IMR-90 (cell line): ENCODE measurements at regions not wholly inside any gene's neighbourhood (a gene's known extent, or its start where the extent isn't known, plus 50 kb on each side); places are given as distances from the start of the nearest gene placed in this dataset.

Experiments used
- ATAC-seq: fragments of 200-7000 bp; cut with Tn5 transposase; 2 replicates; pipeline ENCODE4 v1.9.1; 2020; ENCODE audit warnings: low read depth, mild to moderate bottlenecking, moderate library complexity
- BruUV-seq: library from RNA; stranded (reverse); fragments of 400-500 nt; replicated peaks from 2 replicates; lab custom pipeline; 2021; lab: Mats Ljungman, UMichigan
- CTCF ChIA-PET: fragments of 300-600 bp; formaldehyde crosslinking; extraction: SDS; loops from one replicate; lab custom pipeline; 2021; ENCODE audit warnings: antibody characterized with exemption; lab: Yijun Ruan, JAX
- POLR2A ChIA-PET: fragments of 300-600 bp; sonication (Branson Sonifier 250); formaldehyde crosslinking; loops from one replicate; lab custom pipeline; 2022; ENCODE audit warnings: antibody characterized with exemption; ENCODE audit not compliant: unreplicated experiment; lab: Charles Lee
- DNase-seq: peaks from one replicate; pipeline ENCODE4 v3.0.0; 2013
- H2AFZ ChIP-seq: replicated peaks from 2 replicates; pipeline ENCODE3; 2013; ENCODE audit warnings: low read length, mild to moderate bottlenecking; ENCODE audit not compliant: poor library complexity
- H2AK5ac ChIP-seq: 2 replicates; pipeline ENCODE4 v1.6.1; 2013; ENCODE audit warnings: low read depth, low read length, inconsistent platforms
- H2AK9ac ChIP-seq: replicated peaks from 2 replicates; pipeline ENCODE3; 2013; ENCODE audit warnings: mild to moderate bottlenecking, low read depth, low read length, moderate library complexity; ENCODE audit not compliant: poor library complexity
- H2BK120ac ChIP-seq: 2 replicates; pipeline ENCODE4 v1.6.1; 2013; ENCODE audit warnings: low read depth, low read length, inconsistent platforms
- H2BK15ac ChIP-seq: 3 replicates; pipeline ENCODE4 v1.6.1; 2013; ENCODE audit warnings: low read depth, low read length, inconsistent platforms
- H2BK20ac ChIP-seq: 2 replicates; pipeline ENCODE4 v1.6.1; 2013; ENCODE audit warnings: low read depth, mild to moderate bottlenecking, inconsistent platforms, low read length, moderate library complexity
- H2BK5ac ChIP-seq: 2 replicates; pipeline ENCODE4 v1.6.1; 2013; ENCODE audit warnings: mild to moderate bottlenecking, low read depth, low read length, inconsistent platforms; ENCODE audit not compliant: poor library complexity, severe bottlenecking
- H3K14ac ChIP-seq: replicated peaks from 2 replicates; pipeline ENCODE4 v1.6.1; 2013; ENCODE audit warnings: low read depth, low read length, inconsistent platforms
- H3K18ac ChIP-seq: 2 replicates; pipeline ENCODE4 v1.6.1; 2013; ENCODE audit warnings: low read depth, low read length, control low read depth
- H3K23ac ChIP-seq: 2 replicates; pipeline ENCODE4 v1.6.1; 2013; ENCODE audit warnings: low read depth, low read length, inconsistent platforms
- H3K27ac ChIP-seq: 2 replicates; pipeline ENCODE4 v1.5.1; 2013; ENCODE audit warnings: mild to moderate bottlenecking, control low read depth, low read length; ENCODE audit not compliant: insufficient read depth
- H3K27me3 ChIP-seq: 2 replicates; pipeline ENCODE4 v1.6.1; 2013; ENCODE audit warnings: low read length; ENCODE audit not compliant: control insufficient read depth, insufficient read depth
- H3K36me3 ChIP-seq: 2 replicates; pipeline ENCODE4 v1.6.1; 2013; ENCODE audit warnings: low read length, mixed read lengths; ENCODE audit not compliant: control insufficient read depth, insufficient read depth
- H3K4ac ChIP-seq: 2 replicates; pipeline ENCODE4 v1.6.1; 2013; ENCODE audit warnings: low read depth, low read length, inconsistent platforms
- H3K4me1 ChIP-seq: 2 replicates; pipeline ENCODE4 v1.6.1; 2013; ENCODE audit warnings: low read length, mixed read lengths; ENCODE audit not compliant: control insufficient read depth, insufficient read depth
- H3K4me2 ChIP-seq: 2 replicates; pipeline ENCODE4 v1.6.1; 2013; ENCODE audit warnings: low read depth, mild to moderate bottlenecking, control low read depth, low read length, moderate library complexity
- H3K4me3 ChIP-seq: 2 replicates; pipeline ENCODE4 v1.5.1; 2013; ENCODE audit warnings: low read depth, mild to moderate bottlenecking, control low read depth, low read length, moderate library complexity; ENCODE audit not compliant: insufficient read depth
- H3K56ac ChIP-seq: 2 replicates; pipeline ENCODE4 v1.6.1; 2013; ENCODE audit warnings: low read length, inconsistent platforms; ENCODE audit not compliant: insufficient read depth; ENCODE audit errors: extremely low read depth
- H3K79me1 ChIP-seq, 2 experiments: 2 replicates each; pipeline ENCODE4 v1.6.1; 2013; ENCODE audit warnings: low read length in 2 of 2, inconsistent platforms in 1 of 2, low read depth in 1 of 2
- H3K9ac ChIP-seq: 2 replicates; pipeline ENCODE4 v1.6.1; 2013; ENCODE audit warnings: low read depth, low read length, control low read depth
- H3K9me1 ChIP-seq: 2 replicates; pipeline ENCODE4 v1.6.1; 2013; ENCODE audit warnings: low read length, inconsistent platforms; ENCODE audit not compliant: insufficient read depth
- H3K9me3 ChIP-seq: 2 replicates; pipeline ENCODE4 v1.6.1; 2013; ENCODE audit warnings: low read length; ENCODE audit not compliant: control insufficient read depth, insufficient read depth
- H4K20me1 ChIP-seq: 2 replicates; pipeline ENCODE4 v1.6.1; 2013; ENCODE audit warnings: low read length, inconsistent platforms; ENCODE audit not compliant: insufficient read depth
- H4K5ac ChIP-seq: 2 replicates; pipeline ENCODE4 v1.6.1; 2013; ENCODE audit warnings: mild to moderate bottlenecking, low read depth, low read length, control low read depth
- H4K8ac ChIP-seq, 2 experiments: 2 replicates each; pipeline ENCODE4 v1.6.1; 2013; ENCODE audit warnings: low read depth in 2 of 2, low read length in 2 of 2, control low read depth in 1 of 2, inconsistent platforms in 1 of 2
- H4K91ac ChIP-seq: 2 replicates; pipeline ENCODE4 v1.6.1; 2013; ENCODE audit warnings: low read depth, low read length, inconsistent platforms; ENCODE audit not compliant: insufficient read depth
- RAD21 ChIP-seq: IDR thresholded peaks from 2 replicates; pipeline ENCODE4 v1.6.1; 2012; ENCODE audit warnings: low read length, improper control_type of control experiment
- WGBS, 2 experiments: methylation state at CpG; one replicate each; pipeline versions ENCODE4 v1.1.5 to v1.1.7; 2013; ENCODE audit warnings: missing lambda C conversion rate in 2 of 2; ENCODE audit not compliant: insufficient read length in 1 of 2; ENCODE audit errors: extremely low coverage in 2 of 2; 5-methylcytosine and 5-hydroxymethylcytosine counted together
- dilution Hi-C: fragments of 300-500 bp; cut with HindIII; formaldehyde crosslinking; loops from one replicate; pipeline ENCODE4 v1.14.3; 2018; ENCODE audit warnings: low sequenced_read_pairs; ENCODE audit not compliant: unreplicated experiment
- in situ Hi-C: fragments of 300-500 bp; cut with MboI; formaldehyde crosslinking; loops from 3 replicates; pipeline ENCODE4 v1.14.3; 2019; ENCODE audit warnings: low sequenced_read_pairs, inconsistent platforms, mixed read lengths
- intact Hi-C: fragments of 100-400 bp; cut with micrococcal nuclease; formaldehyde crosslinking; loops from 2 replicates; pipeline ENCODE4 v1.10.0; 2022

DNA sequence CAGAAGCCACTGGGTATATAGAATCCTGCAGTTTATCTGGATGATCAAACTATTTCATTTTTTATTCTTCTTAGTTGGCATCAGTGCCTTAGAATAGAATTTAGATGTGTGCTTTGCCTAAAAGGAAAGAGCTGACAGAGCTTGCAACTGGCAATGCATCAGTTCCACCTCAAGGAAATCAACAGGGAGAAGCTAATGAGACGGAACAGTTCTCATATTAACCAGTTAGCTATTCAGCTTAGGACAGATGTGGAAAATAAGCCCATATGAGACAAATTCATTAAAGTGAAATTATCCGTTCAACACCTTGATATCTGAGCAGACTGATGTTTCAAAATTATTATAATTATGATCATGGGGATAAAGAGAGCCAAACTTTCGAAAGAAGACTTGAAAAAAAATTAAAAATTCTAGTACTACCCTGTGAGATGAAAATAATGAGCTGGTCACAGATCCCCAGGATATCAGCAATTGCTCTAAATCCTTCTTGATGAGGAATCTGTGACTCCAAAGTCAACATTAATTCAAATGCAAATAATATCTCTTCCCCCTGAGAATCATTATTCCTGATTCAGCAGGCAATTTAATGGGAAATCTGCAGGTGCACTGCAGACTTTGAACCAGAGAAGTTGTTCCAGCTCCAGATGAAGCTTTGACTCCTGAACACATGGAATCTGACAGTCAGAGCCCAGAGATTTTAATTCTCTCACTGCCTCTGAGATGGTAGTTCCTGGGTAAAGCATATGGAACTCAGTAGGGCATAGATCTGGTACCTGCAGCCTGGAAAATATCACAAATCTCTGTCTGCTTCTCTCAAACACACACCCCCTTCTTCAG lies 486.8 kb downstream of the FOXO1 start:
- H3K79me1 ChIP-seq = no peaks in the 10 kb centered on the region
- no peaks in the 10 kb centered on the region for H3K9me3 ChIP-seq
- H2BK15ac ChIP-seq = no peak overlapping the region
- H3K4me3 ChIP-seq = no peak overlapping the region
- no peak overlapping the region for H2AK9ac ChIP-seq
- H2AFZ ChIP-seq = no peak overlapping the region
- in situ Hi-C loops (no loop called here), dilution Hi-C loops (no loop called here), intact Hi-C loops (no loop called here)
- no peak overlapping the region for H3K4ac ChIP-seq
- no peak overlapping the region for H3K14ac ChIP-seq
- POLR2A ChIA-PET = interaction anchor here (0.6 kb wide), 1 partner anchor 292 kb away, joined by 3 read pairs; no protein-coding TSS in a partner anchor
- H3K9ac ChIP-seq = no peak overlapping the region
- H4K8ac ChIP-seq = no peak overlapping the region
- H3K4me2 ChIP-seq = no peak overlapping the region
- BruUV-seq = no TSS peak
- no peak overlapping the region for H3K23ac ChIP-seq
- H3K27ac ChIP-seq = no peak overlapping the region
- DNase-seq (no peak), ATAC-seq (no peak)
- WGBS, 2 experiments = no CpG with 5 or more reads among the region's 3 CpGs
- H4K20me1 ChIP-seq = no peaks in the 10 kb centered on the region
- H4K91ac ChIP-seq = no peak overlapping the region
- H2BK20ac ChIP-seq = no peak overlapping the region
- H4K5ac ChIP-seq = no peak overlapping the region
- H2BK120ac ChIP-seq = no peak overlapping the region
- H3K4me1 ChIP-seq = no peaks in the 10 kb centered on the region
- no peak overlapping the region for H2AK5ac ChIP-seq
- H2BK5ac ChIP-seq = no peak overlapping the region
- H3K27me3 ChIP-seq = no peaks in the 10 kb centered on the region
- no peak overlapping the region for H3K18ac ChIP-seq
- no peak overlapping the region for H3K56ac ChIP-seq
- H3K9me1 ChIP-seq = no peaks in the 10 kb centered on the region
- no peak for TF ChIP-seq RAD21
- H3K36me3 ChIP-seq = no peaks in the 10 kb centered on the region
- CTCF ChIA-PET = no interaction called here
